NCI-H1436 (cell line): ENCODE measurements at regions not wholly inside any gene's neighbourhood (a gene's known extent, or its start where the extent isn't known, plus 50 kb on each side); places are given as distances from the start of the nearest gene placed in this dataset.
"Not testable (repeated sequence)": the region's sequence is repeated elsewhere in the genome, so short reads cannot be mapped to it uniquely, and the experiment has no call there.

Experiments used
- DNase-seq: peaks from one replicate; lab custom pipeline; 2025; lab: John Stamatoyannopoulos, UW

DNA sequence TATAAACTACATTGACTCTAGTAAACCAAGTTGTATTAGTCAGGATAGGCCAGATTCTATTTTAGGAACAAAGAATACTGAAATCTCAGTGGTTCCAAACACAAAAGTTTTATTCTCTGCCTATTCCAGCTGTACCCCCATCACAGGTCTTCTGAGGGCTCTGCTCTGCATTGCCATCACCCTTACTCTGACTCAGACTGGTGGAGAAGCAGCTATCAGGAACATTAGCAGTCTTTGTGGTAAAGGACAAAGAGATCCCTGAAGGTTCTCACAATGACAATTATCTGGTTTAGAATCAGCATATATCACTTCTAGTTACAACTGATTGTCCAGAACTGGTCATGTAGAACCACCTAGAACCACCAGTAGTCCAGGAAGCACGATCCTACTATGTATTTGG is 251.1 kb downstream of the GLUD2 start:
- DNase-seq, result no peak

GRCh38 chrX:121301356-121301755 is 253.9 kb downstream of the GLUD2 start:
- DNase-seq, result no peak

GRCh38 chrX:121301822-121302221 is 254.4 kb downstream of the GLUD2 start:
- no peak for DNase-seq

GRCh38 chrX:121307449-121307848 is 260.0 kb downstream of the GLUD2 start:
- DNase-seq, result no peak

DNA sequence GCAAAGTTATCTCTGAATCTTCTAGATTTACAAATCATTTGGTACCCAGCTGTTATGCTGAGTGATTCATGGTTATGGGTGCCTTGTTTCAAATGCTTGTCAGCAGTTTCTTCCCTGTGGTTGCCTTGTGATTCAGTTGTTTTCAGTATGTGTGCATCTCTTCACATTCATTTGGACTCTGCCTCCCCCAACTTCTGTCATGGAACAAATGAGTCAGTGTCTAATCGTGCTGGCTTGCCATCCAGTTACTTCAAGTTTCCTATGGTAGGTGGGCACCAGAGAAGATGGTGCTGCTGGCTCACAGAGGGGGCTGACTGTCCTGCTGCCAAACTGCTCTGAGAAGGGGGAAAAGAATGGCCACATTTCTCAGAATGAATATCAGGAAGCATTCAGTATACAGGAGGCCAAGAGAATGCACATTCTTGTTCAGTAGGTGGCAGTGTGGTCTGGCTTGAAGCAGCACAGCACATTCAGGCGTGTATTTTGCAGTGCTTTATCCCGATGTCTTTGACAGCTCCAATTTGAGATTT is 260.9 kb downstream of the GLUD2 start:
- DNase-seq, result peak; percentile 15

DNA sequence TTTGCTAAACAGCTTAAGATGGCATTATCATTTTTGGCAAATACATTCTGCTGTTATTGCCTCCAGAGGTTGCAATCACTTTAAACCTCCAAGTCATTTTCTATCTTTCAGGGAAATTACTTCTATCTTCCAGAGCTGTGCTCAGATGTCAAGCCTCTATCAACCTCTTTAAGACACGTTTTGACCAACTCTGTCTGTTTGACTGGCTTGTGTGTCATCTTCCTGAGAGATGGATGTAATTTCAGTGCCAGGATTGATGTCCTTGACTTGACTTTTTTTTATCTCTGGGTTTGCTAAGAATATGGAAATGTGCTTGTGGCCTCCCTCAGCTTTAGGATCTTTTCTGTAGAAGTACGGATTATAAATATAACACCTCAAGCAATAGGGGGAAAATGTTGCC is 263.4 kb downstream of the GLUD2 start:
- DNase-seq, result no peak

- DNase-seq, result no peak
Observed at GRCh38 chrX:121320441-121320840, 273.0 kb downstream of the GLUD2 start.

DNA sequence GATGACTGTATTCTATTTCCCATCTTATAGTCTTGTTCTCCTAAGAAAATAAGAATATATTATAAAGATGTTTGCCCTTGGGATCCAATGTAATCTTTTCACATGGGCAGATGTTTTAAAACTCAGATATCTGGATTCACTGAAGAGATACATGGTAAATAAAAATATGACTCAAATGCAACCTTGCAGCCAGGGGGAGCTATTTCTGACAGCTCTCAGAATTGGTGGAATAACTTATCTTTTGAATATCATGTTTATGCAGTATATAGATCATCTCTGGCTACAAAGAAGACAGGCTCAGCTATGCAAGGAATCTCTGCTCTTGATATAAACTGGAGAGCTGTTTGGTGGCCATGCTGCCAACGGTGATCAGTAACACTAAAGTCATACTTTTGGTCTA is 274.7 kb downstream of the GLUD2 start:
- DNase-seq, result no peak

- no peak for DNase-seq
Observed at GRCh38 chrX:121323337-121323736, 275.9 kb downstream of the GLUD2 start.

GRCh38 chrX:121333942-121334341 is 286.5 kb downstream of the GLUD2 start:
- no peak for DNase-seq

- no peak for DNase-seq
Observed at GRCh38 chrX:121336831-121337421, 289.5 kb downstream of the GLUD2 start.

GRCh38 chrX:121337816-121338215 is 290.4 kb downstream of the GLUD2 start:
- DNase-seq, result no peak

GRCh38 chrX:121349263-121349662 is 301.9 kb downstream of the GLUD2 start:
- no peak for DNase-seq

GRCh38 chrX:121356139-121356849 is 308.9 kb downstream of the GLUD2 start:
- peak; percentile 72 for DNase-seq

- DNase-seq, result peak; percentile 28
Observed at GRCh38 chrX:121356850-121357171, 309.4 kb downstream of the GLUD2 start.

GRCh38 chrX:121360280-121360679 is 312.9 kb downstream of the GLUD2 start:
- no peak for DNase-seq

DNA sequence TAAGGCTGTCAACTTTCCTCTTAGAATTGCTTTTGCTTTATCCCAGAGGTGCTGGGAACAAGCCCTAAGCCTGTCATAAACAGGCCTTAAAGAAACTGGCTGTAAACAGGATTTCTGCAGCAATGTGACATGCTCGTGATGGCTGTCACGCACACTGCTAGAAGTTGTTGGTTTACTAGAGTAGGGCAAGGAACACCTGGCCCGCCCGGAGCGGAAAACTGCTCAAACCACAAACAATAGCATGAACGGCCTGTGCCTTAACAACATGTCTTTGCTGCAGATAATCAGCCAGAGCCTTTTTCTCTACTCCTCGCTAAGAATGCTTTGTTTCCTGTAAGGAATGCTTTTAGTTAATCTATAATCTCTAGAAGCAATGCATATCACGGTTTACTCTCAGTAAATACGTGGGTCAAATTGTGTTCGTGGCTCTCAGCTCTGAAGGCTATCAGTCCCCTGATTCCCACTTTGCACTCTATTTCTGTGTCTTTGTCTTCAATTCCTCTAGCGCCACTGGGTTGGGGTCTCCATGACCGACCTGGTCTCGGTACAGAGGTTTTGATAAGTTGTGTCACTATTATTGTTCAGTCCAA is 318.3 kb downstream of the GLUD2 start:
- DNase-seq, result no peak

- no peak for DNase-seq
Observed at GRCh38 chrX:121374471-121374870, 327.1 kb downstream of the GLUD2 start.

- not testable (repeated sequence) for DNase-seq
Observed at GRCh38 chrX:121381915-121382314, 334.5 kb downstream of the GLUD2 start.

- DNase-seq, result no peak
Observed at GRCh38 chrX:121389976-121390714, 342.7 kb downstream of the GLUD2 start.

- DNase-seq, result no peak
Observed at GRCh38 chrX:121405826-121406225, 358.4 kb downstream of the GLUD2 start.

DNA sequence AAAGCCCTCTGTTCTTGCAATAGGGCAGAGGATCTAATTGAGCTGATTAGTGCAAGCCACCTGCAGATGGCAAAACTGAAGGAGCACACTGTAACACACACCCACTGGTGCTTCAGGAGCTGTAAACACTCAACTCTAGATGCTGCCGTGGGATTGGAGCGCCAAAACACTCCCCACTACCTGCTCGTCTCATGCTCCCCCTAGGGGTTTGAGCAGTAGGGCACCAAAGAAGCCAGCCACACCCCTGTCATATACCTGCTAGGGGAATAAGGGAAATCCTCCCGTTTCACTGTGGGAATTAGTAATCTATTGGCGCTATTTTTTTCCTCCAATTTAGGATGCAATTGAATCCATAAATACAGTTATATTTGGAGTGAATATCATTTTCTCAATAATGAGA is 360.2 kb downstream of the GLUD2 start:
- DNase-seq, result no peak

DNA sequence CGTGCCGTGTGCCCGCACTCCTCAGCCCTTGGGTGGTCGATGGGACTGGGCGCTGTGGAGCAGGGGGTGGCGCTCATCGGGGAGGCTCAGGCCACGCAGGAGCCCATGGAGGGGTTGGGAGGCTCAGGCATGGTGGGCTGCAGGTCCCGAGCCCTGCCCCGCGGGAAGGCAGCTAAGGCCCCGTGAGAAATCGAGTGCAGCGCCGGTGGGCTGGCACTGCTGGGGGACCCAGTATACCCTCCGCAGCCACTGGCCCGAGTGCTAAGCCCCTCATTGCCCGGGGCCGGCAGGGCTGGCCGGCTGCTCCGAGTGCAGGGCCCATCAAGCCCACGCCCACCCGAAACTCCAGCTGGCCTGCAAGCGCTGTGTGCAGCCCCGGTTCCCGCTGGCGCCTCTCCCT is 384.1 kb downstream of the GLUD2 start:
- not testable (repeated sequence) for DNase-seq
